Uterus (tissue), 2 donors: ENCODE measurements at regions not wholly inside any gene's neighbourhood (a gene's known extent, or its start where the extent isn't known, plus 50 kb on each side); places are given as distances from the start of the nearest gene placed in this dataset.

Experiments used
- POLR2A ChIP-seq, 2 donors: fragments of 450-650 bp; IDR thresholded peaks; one replicate each; pipeline ENCODE4 v1.6.1; 2016; ENCODE audit warnings: antibody characterized with exemption in 2 of 2, mild to moderate bottlenecking in 1 of 2, moderate library complexity in 1 of 2
- TF ChIP-seq, protein P1 (sequence below), 4 experiments: fragments of 200-600 bp in 2 of 4; fragments of 450-650 bp in 2 of 4; sonication (generic) in 2 of 4; IDR thresholded peaks; one replicate each; pipeline ENCODE4 v1.5.1; 2016 to 2019; ENCODE audit warnings: antibody characterized with exemption in 4 of 4, mild to moderate bottlenecking in 2 of 4, moderate library complexity in 1 of 4

DNA sequence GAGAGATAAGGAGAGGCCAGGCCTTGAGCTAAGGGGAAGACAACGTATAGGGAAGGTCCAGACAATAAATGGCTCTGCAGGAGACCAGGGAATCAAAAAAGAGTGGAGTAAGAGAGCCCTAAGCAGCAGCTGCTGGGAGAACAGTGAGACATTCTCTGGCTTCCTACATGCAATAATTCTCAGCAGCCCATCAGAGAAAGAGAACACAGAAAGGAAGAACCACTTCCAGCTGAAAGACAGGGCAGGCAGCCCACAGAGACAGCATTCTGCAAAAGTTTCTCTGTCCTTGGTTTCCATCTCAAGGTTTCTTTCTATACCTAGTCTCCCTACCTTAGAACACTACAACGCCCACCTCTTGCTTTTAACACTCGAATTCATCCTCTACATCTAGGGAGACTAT, 189.9 kb downstream of the DEPDC1B start:
- TF ChIP-seq, protein P1, sequence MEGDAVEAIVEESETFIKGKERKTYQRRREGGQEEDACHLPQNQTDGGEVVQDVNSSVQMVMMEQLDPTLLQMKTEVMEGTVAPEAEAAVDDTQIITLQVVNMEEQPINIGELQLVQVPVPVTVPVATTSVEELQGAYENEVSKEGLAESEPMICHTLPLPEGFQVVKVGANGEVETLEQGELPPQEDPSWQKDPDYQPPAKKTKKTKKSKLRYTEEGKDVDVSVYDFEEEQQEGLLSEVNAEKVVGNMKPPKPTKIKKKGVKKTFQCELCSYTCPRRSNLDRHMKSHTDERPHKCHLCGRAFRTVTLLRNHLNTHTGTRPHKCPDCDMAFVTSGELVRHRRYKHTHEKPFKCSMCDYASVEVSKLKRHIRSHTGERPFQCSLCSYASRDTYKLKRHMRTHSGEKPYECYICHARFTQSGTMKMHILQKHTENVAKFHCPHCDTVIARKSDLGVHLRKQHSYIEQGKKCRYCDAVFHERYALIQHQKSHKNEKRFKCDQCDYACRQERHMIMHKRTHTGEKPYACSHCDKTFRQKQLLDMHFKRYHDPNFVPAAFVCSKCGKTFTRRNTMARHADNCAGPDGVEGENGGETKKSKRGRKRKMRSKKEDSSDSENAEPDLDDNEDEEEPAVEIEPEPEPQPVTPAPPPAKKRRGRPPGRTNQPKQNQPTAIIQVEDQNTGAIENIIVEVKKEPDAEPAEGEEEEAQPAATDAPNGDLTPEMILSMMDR (IDR thresholded peaks at IDR 0.05) = no peak
- no peak for TF ChIP-seq POLR2A (IDR thresholded peaks at IDR 0.05)
